ENCODE measurements at regions not wholly inside any gene's neighbourhood (a gene's known extent, or its start where the extent isn't known, plus 50 kb on each side); places are given as distances from the start of the nearest gene placed in this dataset.

- H4K20me1 ChIP-seq (ENCODE audit: insufficient read depth, low read length), result peaks cover 93% of the 10 kb centered on the region
- ChIA-PET CTCF (no interaction called here), POLR2A (ENCODE audit: unreplicated experiment) (no interaction called here)
- no peak overlapping the region for H3K14ac ChIP-seq (replicated peaks; ENCODE audit: low read depth, low read length)
- BruUV-seq (replicated peaks), result no TSS peak
- no peaks in the 10 kb centered on the region for H3K9me3 ChIP-seq (ENCODE audit: control insufficient read depth, insufficient read depth, low read length)
- TF ChIP-seq, protein P1, sequence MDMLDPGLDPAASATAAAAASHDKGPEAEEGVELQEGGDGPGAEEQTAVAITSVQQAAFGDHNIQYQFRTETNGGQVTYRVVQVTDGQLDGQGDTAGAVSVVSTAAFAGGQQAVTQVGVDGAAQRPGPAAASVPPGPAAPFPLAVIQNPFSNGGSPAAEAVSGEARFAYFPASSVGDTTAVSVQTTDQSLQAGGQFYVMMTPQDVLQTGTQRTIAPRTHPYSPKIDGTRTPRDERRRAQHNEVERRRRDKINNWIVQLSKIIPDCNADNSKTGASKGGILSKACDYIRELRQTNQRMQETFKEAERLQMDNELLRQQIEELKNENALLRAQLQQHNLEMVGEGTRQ (IDR thresholded peaks at IDR 0.05; ENCODE audit: low read depth, low read length), result no peak
- TF ChIP-seq CEBPB (IDR thresholded peaks at IDR 0.05; ENCODE audit: low read depth, low read length), result peak; percentile 57
- H2BK5ac ChIP-seq (ENCODE audit: low read depth, low read length, poor library complexity, severe bottlenecking), result no peak overlapping the region
- peaks cover 26% of the 10 kb centered on the region; the same call in 1 of the 2 replicates for H3K36me3 ChIP-seq (ENCODE audit: control insufficient read depth, insufficient read depth, low read length)
- no peak overlapping the region for H3K18ac ChIP-seq (ENCODE audit: low read depth, low read length)
- no peak overlapping the region for H3K4me3 ChIP-seq (ENCODE audit: insufficient read depth, low read depth, low read length)
- no peak overlapping the region for H4K5ac ChIP-seq (ENCODE audit: low read depth, low read length)
- no peak overlapping the region for H3K56ac ChIP-seq (ENCODE audit: extremely low read depth, insufficient read depth, low read length)
- no peak overlapping the region for H3K27ac ChIP-seq (ENCODE audit: insufficient read depth, low read length)
- H3K4ac ChIP-seq (ENCODE audit: low read depth, low read length), result no peak overlapping the region
- H3K4me1 ChIP-seq (ENCODE audit: control insufficient read depth, insufficient read depth, low read length), result peaks cover 13% of the 10 kb centered on the region
- peak overlapping the region; percentile 18 for H2AK9ac ChIP-seq (replicated peaks; ENCODE audit: low read depth, low read length, poor library complexity)
- no peak overlapping the region for H2BK15ac ChIP-seq (ENCODE audit: low read depth, low read length)
- no peak overlapping the region for H3K9ac ChIP-seq (ENCODE audit: low read depth, low read length)
- no peaks in the 10 kb centered on the region for H3K27me3 ChIP-seq (ENCODE audit: control insufficient read depth, insufficient read depth, low read length)
- dilution Hi-C loops (cut with HindIII; ENCODE audit: low sequenced_read_pairs, unreplicated experiment), result no loop called here
- 50% methylated on average over 2 of the region's 17 CpGs; no CpG with 5 or more reads in 1 of the 2 experiments for WGBS, 2 experiments (ENCODE audit: extremely low coverage in 2 of 2, insufficient read length in 1 of 2)
- no peak overlapping the region for H4K8ac ChIP-seq (ENCODE audit: low read depth in 2 of 2, low read length in 2 of 2)
- no peak overlapping the region for H2BK120ac ChIP-seq (ENCODE audit: low read depth, low read length)
- H4K91ac ChIP-seq (ENCODE audit: insufficient read depth, low read depth, low read length), result no peak overlapping the region
- in situ Hi-C loops (cut with MboI; ENCODE audit: low sequenced_read_pairs), result no loop called here
- no peak overlapping the region for H3K4me2 ChIP-seq (ENCODE audit: low read depth, low read length)
- no peak for DNase-seq
- H2AK5ac ChIP-seq (ENCODE audit: low read depth, low read length), result no peak overlapping the region
- H3K9me1 ChIP-seq (ENCODE audit: insufficient read depth, low read length), result peaks cover 13% of the 10 kb centered on the region
- no peak overlapping the region for H2BK20ac ChIP-seq (ENCODE audit: low read depth, low read length)
- H3K23ac ChIP-seq (ENCODE audit: low read depth, low read length), result no peak overlapping the region
- no peak for ATAC-seq (ENCODE audit: low read depth)
- H2AFZ ChIP-seq (replicated peaks; ENCODE audit: low read length, poor library complexity), result no peak overlapping the region
- H3K79me1 ChIP-seq (ENCODE audit: low read depth in 1 of 2, low read length in 2 of 2), result peaks cover 31 to 91% of the 10 kb centered on the region in 2 experiments
- intact Hi-C loops (cut with micrococcal nuclease), result no loop called here
Measured at GRCh38 chr12:124492879-124493808, 74.3 kb downstream of the NCOR2 start.

All from IMR-90 (cell line).